ENCODE measurements at regions not wholly inside any gene's neighbourhood (a gene's known extent, or its start where the extent isn't known, plus 50 kb on each side); places are given as distances from the start of the nearest gene placed in this dataset.

GRCh38 chr7:85426487-85426960 lies 239.7 kb upstream of the SEMA3D start:
- no peak for DNase-seq (ENCODE audit: low spot score in 2 of 2)
- Histone ChIP-seq H3K36me3 (no peaks in the 10 kb centered on the region), H3K4me1 (no peaks in the 10 kb centered on the region), H3K4me3 (no peak overlapping the region), H3K27me3 (no peaks in the 10 kb centered on the region), H3K27ac (no peak overlapping the region), H3K9me3 (no peaks in the 10 kb centered on the region)
- no peak for TF ChIP-seq POLR2A (IDR thresholded peaks at IDR 0.05)
- no peak for TF ChIP-seq CTCF (IDR thresholded peaks at IDR 0.05)
- TF ChIP-seq POLR2AphosphoS5 (IDR thresholded peaks at IDR 0.05): no peak
- TF ChIP-seq EP300 (IDR thresholded peaks at IDR 0.05): no peak
- 92% methylated on average over 2 of the region's 2 CpGs for WGBS

GRCh38 chr7:85424298-85424697 lies 237.4 kb upstream of the SEMA3D start:
- H3K9me3 ChIP-seq: no peaks in the 10 kb centered on the region
- H3K36me3 ChIP-seq: no peaks in the 10 kb centered on the region
- no peak overlapping the region for H3K27ac ChIP-seq
- no peaks in the 10 kb centered on the region for H3K27me3 ChIP-seq
- TF ChIP-seq EP300 (IDR thresholded peaks at IDR 0.05): no peak
- no peak for TF ChIP-seq POLR2A (IDR thresholded peaks at IDR 0.05)
- H3K4me3 ChIP-seq: no peak overlapping the region
- WGBS: 93% methylated on average over 7 of the region's 7 CpGs
- H3K4me1 ChIP-seq: no peaks in the 10 kb centered on the region
- no peak for DNase-seq (ENCODE audit: low spot score in 2 of 2)

- Histone ChIP-seq H3K27ac (no peak overlapping the region), H3K9me3 (no peaks in the 10 kb centered on the region), H3K27me3 (no peaks in the 10 kb centered on the region), H3K4me1 (no peaks in the 10 kb centered on the region), H3K4me3 (no peak overlapping the region), H3K36me3 (no peaks in the 10 kb centered on the region)
- no peak for DNase-seq (ENCODE audit: low spot score in 2 of 2)
- WGBS: 94% methylated on average over 9 of the region's 21 CpGs
- TF ChIP-seq CTCF (IDR thresholded peaks at IDR 0.05) (no peak), POLR2AphosphoS5 (IDR thresholded peaks at IDR 0.05) (no peak), EP300 (IDR thresholded peaks at IDR 0.05) (no peak), POLR2A (IDR thresholded peaks at IDR 0.05) (no peak)
These were observed 236.5 kb upstream of the SEMA3D start for GRCh38 chr7:85423209-85423895.

GRCh38 chr7:85415743-85416142 lies 228.9 kb upstream of the SEMA3D start:
- Histone ChIP-seq H3K27ac (no peak overlapping the region), H3K27me3 (no peaks in the 10 kb centered on the region), H3K4me3 (no peak overlapping the region), H3K36me3 (no peaks in the 10 kb centered on the region), H3K4me1 (no peaks in the 10 kb centered on the region), H3K9me3 (no peaks in the 10 kb centered on the region)
- WGBS: 88% methylated on average over 1 of the region's 1 CpG
- no peak for TF ChIP-seq POLR2A (IDR thresholded peaks at IDR 0.05)
- TF ChIP-seq EP300 (IDR thresholded peaks at IDR 0.05): no peak
- no peak for TF ChIP-seq POLR2AphosphoS5 (IDR thresholded peaks at IDR 0.05)
- no peak for TF ChIP-seq CTCF (IDR thresholded peaks at IDR 0.05)
- no peak for DNase-seq (ENCODE audit: low spot score in 2 of 2)

GRCh38 chr7:85413718-85414117 lies 226.9 kb upstream of the SEMA3D start:
- Histone ChIP-seq H3K27me3 (no peaks in the 10 kb centered on the region), H3K4me3 (no peak overlapping the region), H3K9me3 (no peaks in the 10 kb centered on the region), H3K27ac (no peak overlapping the region), H3K36me3 (no peaks in the 10 kb centered on the region), H3K4me1 (no peaks in the 10 kb centered on the region)
- TF ChIP-seq POLR2AphosphoS5 (IDR thresholded peaks at IDR 0.05): no peak
- no peak for TF ChIP-seq POLR2A (IDR thresholded peaks at IDR 0.05)
- TF ChIP-seq EP300 (IDR thresholded peaks at IDR 0.05): no peak
- no peak for TF ChIP-seq CTCF (IDR thresholded peaks at IDR 0.05)
- DNase-seq (ENCODE audit: low spot score in 2 of 2): no peak
- WGBS: 86% methylated on average over 6 of the region's 6 CpGs
